B cell (primary cell): ENCODE measurements at regions not wholly inside any gene's neighbourhood (a gene's known extent, or its start where the extent isn't known, plus 50 kb on each side); places are given as distances from the start of the nearest gene placed in this dataset.

ENCODE experiments used
- ATAC-seq: fragments of 200-7000 bp; cut with Tn5 transposase; one replicate; pipeline ENCODE4 v1.10.0; 2021; ENCODE audit warnings: low read depth, mild to moderate bottlenecking, moderate number of reproducible peaks, moderate library complexity
- CTCF ChIA-PET: fragments of 350-600 bp; sonication (Branson Sonifier 250); formaldehyde crosslinking; loops from one replicate; lab custom pipeline; 2021; ENCODE audit warnings: antibody characterized with exemption, inconsistent platforms; lab: Charles Lee
- POLR2A ChIA-PET: fragments of 350-600 bp; sonication (Branson Sonifier 250); formaldehyde crosslinking; loops from one replicate; lab custom pipeline; 2021; ENCODE audit warnings: antibody characterized with exemption; lab: Charles Lee
- DNase-seq: peaks from one replicate; pipeline ENCODE4 v3.0.0; 2013
- H2AFZ ChIP-seq: 2 replicates; pipeline ENCODE4 v1.6.1; 2012; ENCODE audit warnings: mild to moderate bottlenecking, low read depth, low read length; ENCODE audit not compliant: insufficient read depth, poor library complexity, severe bottlenecking
- H3K27ac ChIP-seq, 2 donors: 1 replicate in 1 of 2; 2 replicates in 1 of 2; pipeline ENCODE4 v1.5.1; 2012 to 2013; ENCODE audit warnings: low read length in 2 of 2, mild to moderate bottlenecking in 2 of 2, moderate library complexity in 1 of 2
- H3K27me3 ChIP-seq, 4 experiments: fragments of 200-600 bp in 1 of 4; sonication (generic) in 1 of 4; replicated peaks in 1 of 4; 1 replicate in 2 of 4; 2 replicates in 2 of 4; pipeline versions ENCODE4 v1.6.1 to v1.7.0; 2013 to 2016; ENCODE audit warnings: low read length in 3 of 4, mild to moderate bottlenecking in 2 of 4, mixed read lengths in 1 of 4, moderate library complexity in 1 of 4; ENCODE audit not compliant: insufficient read depth in 4 of 4, control insufficient read depth in 3 of 4; ENCODE audit errors: control extremely low read depth in 1 of 4
- H3K36me3 ChIP-seq, 2 experiments: replicated peaks in 1 of 2; 1 replicate in 1 of 2; 2 replicates in 1 of 2; pipeline versions ENCODE4 v1.6.1 to v1.7.1; 2013; ENCODE audit warnings: low read length in 1 of 2; ENCODE audit not compliant: insufficient read depth in 2 of 2, control insufficient read depth in 1 of 2; ENCODE audit errors: control extremely low read depth in 1 of 2, extremely low read depth in 1 of 2
- H3K4me1 ChIP-seq, 2 donors: fragments of 200-600 bp in 1 of 2; sonication (generic) in 1 of 2; 1 replicate in 1 of 2; 2 replicates in 1 of 2; pipeline versions ENCODE4 v1.5.1 to v1.6.1; 2013 to 2017; ENCODE audit warnings: low read length in 2 of 2; ENCODE audit not compliant: control insufficient read depth in 2 of 2, insufficient read depth in 2 of 2
- H3K4me2 ChIP-seq: replicated peaks from 2 replicates; pipeline ENCODE3; 2012; ENCODE audit warnings: mild to moderate bottlenecking, low read depth, low read length; ENCODE audit not compliant: poor library complexity, severe bottlenecking
- H3K4me3 ChIP-seq, 5 experiments: fragments of 200-600 bp in 1 of 5; sonication (generic) in 1 of 5; 1 replicate in 3 of 5; 2 replicates in 2 of 5; pipeline versions ENCODE4 v1.5.1 to v1.7.0; 2011 to 2016; ENCODE audit warnings: low read length in 4 of 5, mild to moderate bottlenecking in 4 of 5, low read depth in 2 of 5, control low read depth in 1 of 5, moderate library complexity in 1 of 5; ENCODE audit not compliant: insufficient read depth in 1 of 5; ENCODE audit errors: control extremely low read depth in 1 of 5, extremely low read depth in 1 of 5
- H3K79me2 ChIP-seq: fragments of 200-600 bp; sonication (generic); one replicate; pipeline ENCODE4 v1.6.0; 2016; ENCODE audit warnings: low read length; ENCODE audit not compliant: control insufficient read depth, insufficient read depth
- H3K9ac ChIP-seq: fragments of 200-600 bp; sonication (generic); 2 replicates; pipeline ENCODE4 v1.6.1; 2017; ENCODE audit warnings: mild to moderate bottlenecking, low read length, moderate library complexity
- H3K9me3 ChIP-seq, 3 donors: one replicate each; pipeline versions ENCODE4 v1.6.1 to v1.7.1; 2013; ENCODE audit warnings: low read length in 2 of 3; ENCODE audit not compliant: control insufficient read depth in 2 of 3, insufficient read depth in 1 of 3; ENCODE audit errors: control extremely low read depth in 1 of 3
- H4K20me1 ChIP-seq: 2 replicates; pipeline ENCODE4 v1.6.0; 2012; ENCODE audit warnings: mild to moderate bottlenecking, low read length; ENCODE audit not compliant: insufficient read depth, control insufficient read depth, poor library complexity, severe bottlenecking
- H3K27ac Mint-ChIP-seq: one replicate; pipeline ENCODE4 v1.8.0; 2021; ENCODE audit warnings: mixed read lengths
- H3K27me3 Mint-ChIP-seq: one replicate; pipeline ENCODE4 v1.8.0; 2021; ENCODE audit warnings: mixed read lengths
- H3K4me1 Mint-ChIP-seq: one replicate; pipeline ENCODE4 v1.8.0; 2021; ENCODE audit warnings: mixed read lengths
- H3K4me3 Mint-ChIP-seq: one replicate; pipeline ENCODE4 v1.8.0; 2021; ENCODE audit warnings: mixed read lengths
- H3K9me3 Mint-ChIP-seq: one replicate; pipeline ENCODE4 v1.8.0; 2022; ENCODE audit warnings: mixed read lengths; ENCODE audit not compliant: insufficient read depth
- EZH2 ChIP-seq: IDR thresholded peaks from 2 replicates; pipeline ENCODE4 v1.6.1; 2012; ENCODE audit warnings: borderline replicate concordance, low read depth, mild to moderate bottlenecking, moderate library complexity, low read length; ENCODE audit not compliant: insufficient read depth, poor library complexity, severe bottlenecking
- WGBS: methylation state at CpG from one replicate; pipeline ENCODE4 v1.1.5; 2013; ENCODE audit warnings: missing lambda C conversion rate; ENCODE audit not compliant: insufficient coverage; 5-methylcytosine and 5-hydroxymethylcytosine counted together
- intact Hi-C: fragments of 100-400 bp; cut with micrococcal nuclease; formaldehyde crosslinking; loops from one replicate; pipeline ENCODE4 v1.10.0; 2022
- TF ChIP-seq, protein P1 (sequence below): fragments of 200-600 bp; IDR thresholded peaks from one replicate; pipeline ENCODE4 v1.8.0; 2022; ENCODE audit warnings: antibody characterized with exemption, mild to moderate bottlenecking

DNA sequence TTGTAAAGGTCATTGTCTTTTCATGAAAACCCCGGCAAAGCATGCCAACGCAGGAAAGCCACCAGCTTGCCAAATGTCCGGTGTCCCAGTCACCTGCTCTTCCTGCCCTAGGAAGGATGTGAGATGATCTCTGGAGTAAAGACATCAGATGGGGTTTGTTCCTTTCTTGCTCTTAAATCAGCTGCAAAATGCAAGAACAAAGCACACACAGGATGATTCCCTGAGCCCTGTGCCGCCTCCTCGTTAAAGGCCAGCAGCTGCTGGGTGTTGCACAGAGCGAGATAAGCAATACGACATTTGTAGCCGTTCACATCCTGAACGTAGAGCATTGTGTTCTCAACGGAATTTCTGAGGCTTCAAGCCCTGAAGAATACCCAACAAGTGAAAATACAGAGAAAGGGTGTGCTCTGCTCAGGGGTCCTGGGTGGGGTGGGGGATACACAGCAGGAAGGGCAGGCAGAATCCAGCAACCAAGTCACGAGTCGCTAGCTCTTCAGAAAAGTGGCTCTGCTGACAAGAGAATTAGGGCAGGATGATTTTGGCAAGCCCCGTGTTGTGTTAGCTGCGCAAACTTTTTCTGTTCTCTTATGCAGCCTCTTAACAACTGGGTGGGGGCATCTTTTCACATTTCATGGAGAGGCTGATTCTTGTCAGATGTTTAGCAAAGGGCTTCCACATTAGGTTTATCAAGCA is 229.2 kb upstream of the MAP3K1 start:
- Mint-ChIP-seq H3K9me3 (no peaks in the 10 kb centered on the region), H3K27ac (peak overlapping the region; percentile 59), H3K4me1 (peaks cover 81% of the 10 kb centered on the region), H3K27me3 (no peaks in the 10 kb centered on the region), H3K4me3 (no peak overlapping the region)
- ChIA-PET CTCF (interaction anchor here (0.5 to 1.4 kb wide), 4 partner anchors 21 to 636 kb away, joined by 3 to 4 read pairs (median 3); no protein-coding TSS in a partner anchor), POLR2A (interaction anchor here (0.9 kb wide), 1 partner anchor 19 kb away, joined by 3 read pairs; no protein-coding TSS in a partner anchor)
- Histone ChIP-seq H3K27ac (no peak overlapping the region), H3K9ac (no peak overlapping the region), H3K79me2 (no peaks in the 10 kb centered on the region), H3K4me3 (no peak overlapping the region), H2AFZ (no peak overlapping the region), H3K9me3 (peaks cover 0 to 8% (median 8%) of the 10 kb centered on the region in 3 donors), H3K4me1 (peaks cover 58 to 62% of the 10 kb centered on the region in 2 donors), H3K4me2 (no peak overlapping the region), H3K36me3 (no peaks in the 10 kb centered on the region), H4K20me1 (no peaks in the 10 kb centered on the region), H3K27me3 (no peaks in the 10 kb centered on the region)
- no peak for ATAC-seq
- DNase-seq, result no peak
- TF ChIP-seq, protein P1, sequence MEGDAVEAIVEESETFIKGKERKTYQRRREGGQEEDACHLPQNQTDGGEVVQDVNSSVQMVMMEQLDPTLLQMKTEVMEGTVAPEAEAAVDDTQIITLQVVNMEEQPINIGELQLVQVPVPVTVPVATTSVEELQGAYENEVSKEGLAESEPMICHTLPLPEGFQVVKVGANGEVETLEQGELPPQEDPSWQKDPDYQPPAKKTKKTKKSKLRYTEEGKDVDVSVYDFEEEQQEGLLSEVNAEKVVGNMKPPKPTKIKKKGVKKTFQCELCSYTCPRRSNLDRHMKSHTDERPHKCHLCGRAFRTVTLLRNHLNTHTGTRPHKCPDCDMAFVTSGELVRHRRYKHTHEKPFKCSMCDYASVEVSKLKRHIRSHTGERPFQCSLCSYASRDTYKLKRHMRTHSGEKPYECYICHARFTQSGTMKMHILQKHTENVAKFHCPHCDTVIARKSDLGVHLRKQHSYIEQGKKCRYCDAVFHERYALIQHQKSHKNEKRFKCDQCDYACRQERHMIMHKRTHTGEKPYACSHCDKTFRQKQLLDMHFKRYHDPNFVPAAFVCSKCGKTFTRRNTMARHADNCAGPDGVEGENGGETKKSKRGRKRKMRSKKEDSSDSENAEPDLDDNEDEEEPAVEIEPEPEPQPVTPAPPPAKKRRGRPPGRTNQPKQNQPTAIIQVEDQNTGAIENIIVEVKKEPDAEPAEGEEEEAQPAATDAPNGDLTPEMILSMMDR, result no peak
- TF ChIP-seq EZH2, result no peak
- intact Hi-C loops, result loop anchor here (10.0 kb wide), 1 partner anchor 591 kb away; the partner anchor contains the start of gene IL6ST
- WGBS, result 89% methylated on average over 14 of the region's 14 CpGs

DNA sequence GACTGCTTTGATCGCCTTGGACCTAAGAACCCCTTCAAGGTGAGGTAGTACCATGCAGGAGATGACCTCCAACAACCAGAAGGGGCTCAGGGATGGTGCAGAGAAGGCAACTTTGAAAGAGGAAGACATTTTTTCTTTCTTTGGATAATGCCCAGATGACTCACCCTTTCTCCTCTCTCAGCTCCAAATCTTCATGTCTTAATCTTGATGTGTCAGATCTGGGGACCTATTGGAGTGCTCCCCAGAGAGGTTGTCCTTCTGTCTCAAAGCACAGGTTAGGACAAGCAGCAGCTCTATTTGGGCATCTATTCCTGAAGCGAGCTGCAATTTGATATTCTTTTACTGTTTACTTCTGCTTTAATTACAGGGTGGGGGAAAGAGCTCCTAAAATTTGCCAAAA is 229.9 kb upstream of the MAP3K1 start:
- H3K4me1 Mint-ChIP-seq, result peaks cover 83% of the 10 kb centered on the region
- DNase-seq, result no peak
- H3K4me3 Mint-ChIP-seq, result no peak overlapping the region

More for the DNA sequence above, 229.9 kb upstream of the MAP3K1 start:
- Histone ChIP-seq H3K4me1 (peaks cover 57 to 62% of the 10 kb centered on the region in 2 donors), H3K9me3 (peaks cover 0 to 8% (median 8%) of the 10 kb centered on the region in 3 donors), H3K4me3 (no peak overlapping the region), H3K27ac (no peak overlapping the region), H3K79me2 (no peaks in the 10 kb centered on the region), H3K27me3 (no peaks in the 10 kb centered on the region), H3K9ac (no peak overlapping the region), H4K20me1 (no peaks in the 10 kb centered on the region), H2AFZ (no peak overlapping the region), H3K36me3 (no peaks in the 10 kb centered on the region), H3K4me2 (no peak overlapping the region)
- intact Hi-C loops, result loop anchor here (10.0 kb wide), 1 partner anchor 591 kb away; the partner anchor contains the start of gene IL6ST
- ChIA-PET CTCF (interaction anchor here (0.6 to 1.4 kb wide), 5 partner anchors 20 to 553 kb away, joined by 3 to 4 read pairs (median 3); no protein-coding TSS in a partner anchor), POLR2A (interaction anchor here (0.9 kb wide), 1 partner anchor 19 kb away, joined by 3 read pairs; no protein-coding TSS in a partner anchor)
- Mint-ChIP-seq H3K27me3 (no peaks in the 10 kb centered on the region), H3K9me3 (no peaks in the 10 kb centered on the region), H3K27ac (no peak overlapping the region)
- TF ChIP-seq, protein P1, result no peak
- no peak for TF ChIP-seq EZH2
- WGBS, result 100% methylated on average over 1 of the region's 2 CpGs
- ATAC-seq, result no peak
